SK-N-SH treated with all-trans-retinoic acid at 6 μM for 48 hours (cell line): ENCODE measurements at regions not wholly inside any gene's neighbourhood (a gene's known extent, or its start where the extent isn't known, plus 50 kb on each side); places are given as distances from the start of the nearest gene placed in this dataset.

Experiments
- ATAC-seq: fragments of 200-7000 bp; cut with Tn5 transposase; 3 replicates; pipeline ENCODE4 v1.9.1; 2020; ENCODE audit warnings: mild to moderate bottlenecking, moderate library complexity
- BACH2 ChIP-seq: fragments of 250-450 bp; sonication (Bioruptor Pico); IDR thresholded peaks from 2 replicates; pipeline ENCODE4 v1.9.0; 2021; ENCODE audit warnings: mild to moderate bottlenecking, borderline replicate concordance
- CSDC2 ChIP-seq: fragments of 250-450 bp; sonication (Bioruptor Pico); IDR thresholded peaks from 2 replicates; pipeline ENCODE4 v1.5.0; 2020; ENCODE audit warnings: mild to moderate bottlenecking, moderate library complexity
- ESRRG ChIP-seq: fragments of 250-450 bp; sonication (Bioruptor Pico); IDR thresholded peaks from 2 replicates; pipeline ENCODE4 v1.6.1; 2021; ENCODE audit warnings: mild to moderate bottlenecking
- GLIS3 ChIP-seq: fragments of 250-450 bp; sonication (Bioruptor Pico); IDR thresholded peaks from 2 replicates; pipeline ENCODE4 v1.5.0; 2020; ENCODE audit warnings: mild to moderate bottlenecking, moderate library complexity
- ISL1 ChIP-seq: fragments of 250-450 bp; sonication (Bioruptor Pico); IDR thresholded peaks from 2 replicates; pipeline ENCODE4 v2.1.2; 2022; ENCODE audit warnings: mild to moderate bottlenecking, moderate library complexity
- OSR1 ChIP-seq: fragments of 250-450 bp; sonication (Bioruptor Pico); IDR thresholded peaks from 2 replicates; pipeline ENCODE4 v1.8.0; 2022; ENCODE audit warnings: moderate library complexity, mild to moderate bottlenecking, inconsistent platforms
- PPARA ChIP-seq: fragments of 250-450 bp; sonication (Bioruptor Pico); IDR thresholded peaks from 2 replicates; pipeline ENCODE4 v1.5.0; 2020; ENCODE audit warnings: mild to moderate bottlenecking, borderline replicate concordance
- RARB ChIP-seq: fragments of 250-450 bp; sonication (Bioruptor Pico); IDR thresholded peaks from 2 replicates; pipeline ENCODE4 v1.8.0; 2021; ENCODE audit warnings: mild to moderate bottlenecking, moderate library complexity
- SNAI2 ChIP-seq: fragments of 250-450 bp; sonication (Bioruptor Pico); IDR thresholded peaks from 2 replicates; pipeline ENCODE4 v1.5.0; 2020; ENCODE audit warnings: mild to moderate bottlenecking, moderate library complexity
- TCF4 ChIP-seq: fragments of 250-450 bp; sonication (Bioruptor Pico); IDR thresholded peaks from 2 replicates; pipeline ENCODE4 v1.8.0; 2021; ENCODE audit warnings: mild to moderate bottlenecking, moderate library complexity, borderline replicate concordance
- TOX ChIP-seq: fragments of 250-450 bp; sonication (Bioruptor Pico); IDR thresholded peaks from 2 replicates; pipeline ENCODE4 v1.8.0; 2021; ENCODE audit warnings: mild to moderate bottlenecking, moderate library complexity, borderline replicate concordance
- TSHZ2 ChIP-seq: fragments of 250-450 bp; sonication (Bioruptor Pico); IDR thresholded peaks from 2 replicates; pipeline ENCODE4 v1.5.0; 2020; ENCODE audit warnings: mild to moderate bottlenecking, moderate library complexity
- ZC3H10 ChIP-seq: fragments of 250-450 bp; sonication (Bioruptor Pico); IDR thresholded peaks from 2 replicates; pipeline ENCODE4 v1.5.1; 2021; ENCODE audit warnings: mild to moderate bottlenecking, moderate library complexity
- ZFP3 ChIP-seq: fragments of 250-450 bp; sonication (Bioruptor Pico); IDR thresholded peaks from 2 replicates; pipeline ENCODE4 v1.5.0; 2020; ENCODE audit warnings: mild to moderate bottlenecking, moderate library complexity
- ZFP30 ChIP-seq: fragments of 450-650 bp; formaldehyde crosslinking; IDR thresholded peaks from 2 replicates; pipeline ENCODE4 v1.5.0; 2022; ENCODE audit warnings: mild to moderate bottlenecking, moderate library complexity
- ZNF565 ChIP-seq: fragments of 450-650 bp; formaldehyde crosslinking; conservative IDR thresholded peaks from 2 replicates; pipeline ENCODE4 v1.5.0; 2020; ENCODE audit warnings: low read depth, mild to moderate bottlenecking, moderate library complexity
- ZNF70 ChIP-seq: fragments of 450-650 bp; formaldehyde crosslinking; IDR thresholded peaks from 2 replicates; pipeline ENCODE4 v1.5.0; 2020; ENCODE audit warnings: mild to moderate bottlenecking, moderate library complexity
- ZNF8 ChIP-seq: fragments of 450-650 bp; formaldehyde crosslinking; IDR thresholded peaks from 2 replicates; pipeline ENCODE4 v1.5.0; 2020; ENCODE audit warnings: mild to moderate bottlenecking, moderate library complexity
- TF ChIP-seq, protein P1 (sequence below): fragments of 250-450 bp; sonication (Bioruptor Pico); IDR thresholded peaks from 2 replicates; pipeline ENCODE4 v1.5.1; 2020; ENCODE audit warnings: low read depth, mild to moderate bottlenecking, moderate library complexity
- TF ChIP-seq, protein P2 (sequence below): fragments of 250-450 bp; sonication (Bioruptor Pico); IDR thresholded peaks from 2 replicates; pipeline ENCODE4 v1.8.0; 2020; ENCODE audit warnings: mild to moderate bottlenecking, moderate library complexity, borderline replicate concordance
- TF ChIP-seq, protein P3 (sequence below): fragments of 250-450 bp; sonication (Bioruptor Pico); IDR thresholded peaks from 2 replicates; pipeline ENCODE4 v1.8.0; 2021; ENCODE audit warnings: low read depth, mild to moderate bottlenecking, moderate library complexity, borderline replicate concordance

DNA sequence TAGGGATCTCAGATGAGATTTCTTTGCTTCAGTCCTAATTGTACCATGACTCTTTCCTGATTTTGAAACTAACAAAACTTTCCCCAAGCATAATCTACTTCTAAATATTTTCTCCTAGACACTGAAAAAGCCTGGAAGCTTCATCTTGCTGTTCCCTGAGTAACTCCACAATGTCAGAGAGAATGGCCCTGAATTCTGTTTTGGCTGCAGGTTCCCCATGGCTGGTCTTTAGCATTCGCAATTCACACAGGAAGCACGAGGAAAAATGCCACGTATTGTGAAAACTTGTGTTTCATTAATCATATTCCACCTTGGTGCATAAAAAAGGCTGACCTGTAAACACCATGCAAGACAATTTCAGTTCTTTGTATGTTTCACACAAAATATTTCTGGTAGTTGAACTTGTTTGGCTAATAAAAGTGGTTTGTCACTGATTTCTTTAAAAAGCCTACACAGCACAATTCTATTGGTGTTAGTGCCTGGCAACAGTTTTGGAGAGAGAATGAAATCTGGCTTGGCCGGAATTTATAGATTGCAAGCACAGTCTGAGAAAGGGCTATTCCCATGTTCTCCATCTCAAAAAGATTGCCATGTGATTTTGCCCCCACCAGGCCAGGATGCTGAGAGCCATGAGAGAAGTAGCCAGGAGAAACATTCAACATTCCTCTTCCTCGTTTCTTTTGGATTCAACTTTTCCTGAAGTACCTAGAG lies 367.1 kb downstream of the NDFIP2 start:
- no peak for ATAC-seq
- no peak for TF ChIP-seq RARB (CRISPR knock-in tag)
- TF ChIP-seq CSDC2, result no peak
- no peak for TF ChIP-seq PPARA (CRISPR knock-in tag)
- no peak for TF ChIP-seq ISL1 (CRISPR knock-in tag)
- no peak for TF ChIP-seq ZFP3 (CRISPR knock-in tag)
- TF ChIP-seq ESRRG (CRISPR knock-in tag), result no peak
- TF ChIP-seq ZNF8 (CRISPR knock-in tag), result no peak
- TF ChIP-seq TSHZ2, result no peak
- TF ChIP-seq ZNF70 (CRISPR knock-in tag), result no peak
- TF ChIP-seq TCF4 (CRISPR knock-in tag), result no peak
- TF ChIP-seq TOX (CRISPR knock-in tag), result no peak
- TF ChIP-seq, protein P1, sequence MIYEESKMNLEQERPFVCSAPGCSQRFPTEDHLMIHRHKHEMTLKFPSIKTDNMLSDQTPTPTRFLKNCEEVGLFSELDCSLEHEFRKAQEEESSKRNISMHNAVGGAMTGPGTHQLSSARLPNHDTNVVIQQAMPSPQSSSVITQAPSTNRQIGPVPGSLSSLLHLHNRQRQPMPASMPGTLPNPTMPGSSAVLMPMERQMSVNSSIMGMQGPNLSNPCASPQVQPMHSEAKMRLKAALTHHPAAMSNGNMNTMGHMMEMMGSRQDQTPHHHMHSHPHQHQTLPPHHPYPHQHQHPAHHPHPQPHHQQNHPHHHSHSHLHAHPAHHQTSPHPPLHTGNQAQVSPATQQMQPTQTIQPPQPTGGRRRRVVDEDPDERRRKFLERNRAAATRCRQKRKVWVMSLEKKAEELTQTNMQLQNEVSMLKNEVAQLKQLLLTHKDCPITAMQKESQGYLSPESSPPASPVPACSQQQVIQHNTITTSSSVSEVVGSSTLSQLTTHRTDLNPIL (CRISPR knock-in tag), result no peak
- TF ChIP-seq ZC3H10 (CRISPR knock-in tag), result no peak
- TF ChIP-seq GLIS3 (CRISPR knock-in tag), result no peak
- TF ChIP-seq OSR1, result no peak
- TF ChIP-seq, protein P2, sequence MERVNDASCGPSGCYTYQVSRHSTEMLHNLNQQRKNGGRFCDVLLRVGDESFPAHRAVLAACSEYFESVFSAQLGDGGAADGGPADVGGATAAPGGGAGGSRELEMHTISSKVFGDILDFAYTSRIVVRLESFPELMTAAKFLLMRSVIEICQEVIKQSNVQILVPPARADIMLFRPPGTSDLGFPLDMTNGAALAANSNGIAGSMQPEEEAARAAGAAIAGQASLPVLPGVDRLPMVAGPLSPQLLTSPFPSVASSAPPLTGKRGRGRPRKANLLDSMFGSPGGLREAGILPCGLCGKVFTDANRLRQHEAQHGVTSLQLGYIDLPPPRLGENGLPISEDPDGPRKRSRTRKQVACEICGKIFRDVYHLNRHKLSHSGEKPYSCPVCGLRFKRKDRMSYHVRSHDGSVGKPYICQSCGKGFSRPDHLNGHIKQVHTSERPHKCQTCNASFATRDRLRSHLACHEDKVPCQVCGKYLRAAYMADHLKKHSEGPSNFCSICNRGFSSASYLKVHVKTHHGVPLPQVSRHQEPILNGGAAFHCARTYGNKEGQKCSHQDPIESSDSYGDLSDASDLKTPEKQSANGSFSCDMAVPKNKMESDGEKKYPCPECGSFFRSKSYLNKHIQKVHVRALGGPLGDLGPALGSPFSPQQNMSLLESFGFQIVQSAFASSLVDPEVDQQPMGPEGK (CRISPR knock-in tag), result no peak
- TF ChIP-seq SNAI2 (CRISPR knock-in tag), result no peak
- no peak for TF ChIP-seq ZFP30 (CRISPR knock-in tag)
- TF ChIP-seq, protein P3, sequence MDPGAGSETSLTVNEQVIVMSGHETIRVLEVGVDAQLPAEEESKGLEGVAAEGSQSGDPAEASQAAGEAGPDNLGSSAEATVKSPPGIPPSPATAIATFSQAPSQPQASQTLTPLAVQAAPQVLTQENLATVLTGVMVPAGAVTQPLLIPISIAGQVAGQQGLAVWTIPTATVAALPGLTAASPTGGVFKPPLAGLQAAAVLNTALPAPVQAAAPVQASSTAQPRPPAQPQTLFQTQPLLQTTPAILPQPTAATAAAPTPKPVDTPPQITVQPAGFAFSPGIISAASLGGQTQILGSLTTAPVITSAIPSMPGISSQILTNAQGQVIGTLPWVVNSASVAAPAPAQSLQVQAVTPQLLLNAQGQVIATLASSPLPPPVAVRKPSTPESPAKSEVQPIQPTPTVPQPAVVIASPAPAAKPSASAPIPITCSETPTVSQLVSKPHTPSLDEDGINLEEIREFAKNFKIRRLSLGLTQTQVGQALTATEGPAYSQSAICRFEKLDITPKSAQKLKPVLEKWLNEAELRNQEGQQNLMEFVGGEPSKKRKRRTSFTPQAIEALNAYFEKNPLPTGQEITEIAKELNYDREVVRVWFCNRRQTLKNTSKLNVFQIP (CRISPR knock-in tag), result no peak
- TF ChIP-seq ZNF565 (CRISPR knock-in tag), result no peak

- TF ChIP-seq ZFP3 (CRISPR knock-in tag) (no peak), TSHZ2 (no peak), BACH2 (CRISPR knock-in tag) (no peak), ISL1 (CRISPR knock-in tag) (no peak), ZNF565 (CRISPR knock-in tag) (no peak), OSR1 (no peak), ZC3H10 (CRISPR knock-in tag) (no peak)
- ATAC-seq, result no peak
Measured at GRCh38 chr13:79846386-79846785, 365.4 kb downstream of the NDFIP2 start.
